ENCODE measurements at regions not wholly inside any gene's neighbourhood (a gene's known extent, or its start where the extent isn't known, plus 50 kb on each side); places are given as distances from the start of the nearest gene placed in this dataset.

GRCh38 chr3:144415492-144415891 is 443.9 kb downstream of the DIPK2A start:
- no peak overlapping the region for H3K27ac ChIP-seq
- no peaks in the 10 kb centered on the region for H3K36me3 ChIP-seq
- no peak for DNase-seq (ENCODE audit: low spot score in 2 of 2)
- H3K4me3 ChIP-seq: no peak overlapping the region
- H3K27me3 ChIP-seq: no peaks in the 10 kb centered on the region
- intact Hi-C loops (cut with DNase I; ENCODE audit: low total_unique reads): no loop called here
- no peaks in the 10 kb centered on the region for H3K4me1 ChIP-seq
- TF ChIP-seq POLR2AphosphoS5 (IDR thresholded peaks at IDR 0.05): no peak
- TF ChIP-seq POLR2A (IDR thresholded peaks at IDR 0.05): no peak
- no peak for TF ChIP-seq CTCF (IDR thresholded peaks at IDR 0.05)
- no peaks in the 10 kb centered on the region for H3K9me3 ChIP-seq

GRCh38 chr3:144424606-144425005 is 453.0 kb downstream of the DIPK2A start:
- Histone ChIP-seq H3K4me3 (no peak overlapping the region), H3K27me3 (no peaks in the 10 kb centered on the region), H3K27ac (no peak overlapping the region), H3K9me3 (no peaks in the 10 kb centered on the region), H3K36me3 (peaks cover 4% of the 10 kb centered on the region), H3K4me1 (no peaks in the 10 kb centered on the region)
- intact Hi-C loops (cut with DNase I; ENCODE audit: low total_unique reads): no loop called here
- DNase-seq (ENCODE audit: low spot score in 2 of 2): no peak
- TF ChIP-seq POLR2AphosphoS5 (IDR thresholded peaks at IDR 0.05): no peak
- TF ChIP-seq CTCF (IDR thresholded peaks at IDR 0.05): no peak
- no peak for TF ChIP-seq POLR2A (IDR thresholded peaks at IDR 0.05)

- intact Hi-C loops (cut with DNase I; ENCODE audit: low total_unique reads): no loop called here
- H3K36me3 ChIP-seq: peaks cover 4% of the 10 kb centered on the region
- H3K9me3 ChIP-seq: no peaks in the 10 kb centered on the region
- H3K4me3 ChIP-seq: no peak overlapping the region
- DNase-seq (ENCODE audit: low spot score in 2 of 2): no peak
- no peaks in the 10 kb centered on the region for H3K27me3 ChIP-seq
- no peak overlapping the region for H3K27ac ChIP-seq
- TF ChIP-seq POLR2AphosphoS5 (IDR thresholded peaks at IDR 0.05): no peak
- no peaks in the 10 kb centered on the region for H3K4me1 ChIP-seq
Measured at GRCh38 chr3:144426366-144426765, 454.7 kb downstream of the DIPK2A start.

GRCh38 chr3:144426967-144427366 is 455.3 kb downstream of the DIPK2A start:
- Histone ChIP-seq H3K4me1 (no peaks in the 10 kb centered on the region), H3K27me3 (no peaks in the 10 kb centered on the region), H3K27ac (no peak overlapping the region), H3K9me3 (no peaks in the 10 kb centered on the region), H3K4me3 (no peak overlapping the region), H3K36me3 (peaks cover 4% of the 10 kb centered on the region)
- TF ChIP-seq CTCF (IDR thresholded peaks at IDR 0.05): no peak
- no peak for TF ChIP-seq POLR2A (IDR thresholded peaks at IDR 0.05)
- TF ChIP-seq POLR2AphosphoS5 (IDR thresholded peaks at IDR 0.05): no peak
- no peak for DNase-seq (ENCODE audit: low spot score in 2 of 2)
- intact Hi-C loops (cut with DNase I; ENCODE audit: low total_unique reads): no loop called here

GRCh38 chr3:144429719-144430121 is 458.1 kb downstream of the DIPK2A start:
- no peak for DNase-seq (ENCODE audit: low spot score in 2 of 2)
- Histone ChIP-seq H3K27ac (no peak overlapping the region), H3K9me3 (no peaks in the 10 kb centered on the region), H3K4me3 (no peak overlapping the region), H3K4me1 (no peaks in the 10 kb centered on the region), H3K36me3 (peaks cover 4% of the 10 kb centered on the region), H3K27me3 (no peaks in the 10 kb centered on the region)
- intact Hi-C loops (cut with DNase I; ENCODE audit: low total_unique reads): no loop called here
- no peak for TF ChIP-seq POLR2AphosphoS5 (IDR thresholded peaks at IDR 0.05)
- no peak for TF ChIP-seq POLR2A (IDR thresholded peaks at IDR 0.05)
- TF ChIP-seq CTCF (IDR thresholded peaks at IDR 0.05): no peak

- intact Hi-C loops (cut with DNase I; ENCODE audit: low total_unique reads): no loop called here
- H3K36me3 ChIP-seq: peaks cover 4% of the 10 kb centered on the region
- no peaks in the 10 kb centered on the region for H3K27me3 ChIP-seq
- no peaks in the 10 kb centered on the region for H3K4me1 ChIP-seq
- H3K9me3 ChIP-seq: no peaks in the 10 kb centered on the region
- TF ChIP-seq POLR2AphosphoS5 (IDR thresholded peaks at IDR 0.05) (no peak), POLR2A (IDR thresholded peaks at IDR 0.05) (no peak)
- H3K4me3 ChIP-seq: no peak overlapping the region
- DNase-seq (ENCODE audit: low spot score in 2 of 2): no peak
- H3K27ac ChIP-seq: no peak overlapping the region
Measured at GRCh38 chr3:144431134-144431533, 459.5 kb downstream of the DIPK2A start.

Measured in breast epithelium (tissue), 4 donors.